AG20443 (cell line): ENCODE measurements at regions not wholly inside any gene's neighbourhood (a gene's known extent, or its start where the extent isn't known, plus 50 kb on each side); places are given as distances from the start of the nearest gene placed in this dataset.
"Not testable (repeated sequence)": the region's sequence is repeated elsewhere in the genome, so short reads cannot be mapped to it uniquely, and the experiment has no call there.

Source experiments
- DNase-seq: peaks from one replicate; pipeline ENCODE4 v3.0.0; 2012; ENCODE audit warnings: low spot score, mixed read lengths

- DNase-seq = no peak
Measured at GRCh38 chr6:10177704-10178103, 237.2 kb downstream of the TFAP2A start.

- DNase-seq = no peak
Measured at GRCh38 chr6:10175362-10175761, 239.5 kb downstream of the TFAP2A start.

GRCh38 chr6:10174761-10175160, 240.1 kb downstream of the TFAP2A start:
- DNase-seq = no peak

- DNase-seq = no peak
Measured at GRCh38 chr6:10174056-10174455, 240.8 kb downstream of the TFAP2A start.

GRCh38 chr6:10171706-10172105, 243.2 kb downstream of the TFAP2A start:
- not testable (repeated sequence) for DNase-seq

GRCh38 chr6:10170816-10171215, 244.1 kb downstream of the TFAP2A start:
- DNase-seq = no peak

- no peak for DNase-seq
Measured at GRCh38 chr6:10166031-10166430, 248.8 kb downstream of the TFAP2A start.

GRCh38 chr6:10163203-10163962, 251.5 kb downstream of the TFAP2A start:
- no peak for DNase-seq

GRCh38 chr6:10156875-10157274, 258.0 kb downstream of the TFAP2A start:
- no peak for DNase-seq

GRCh38 chr6:10154251-10154650, 260.6 kb downstream of the TFAP2A start:
- no peak for DNase-seq

GRCh38 chr6:10151144-10151915, 263.5 kb downstream of the TFAP2A start:
- DNase-seq = no peak

GRCh38 chr6:10149603-10150002, 265.3 kb downstream of the TFAP2A start:
- DNase-seq = no peak

GRCh38 chr6:10146715-10147451, 268.0 kb downstream of the TFAP2A start:
- peak; percentile 70 for DNase-seq

- DNase-seq = no peak
Measured at GRCh38 chr6:10144772-10145171, 270.1 kb downstream of the TFAP2A start.

GRCh38 chr6:10141746-10142443, 273.0 kb downstream of the TFAP2A start:
- no peak for DNase-seq

GRCh38 chr6:10140824-10141223, 274.1 kb downstream of the TFAP2A start:
- DNase-seq = no peak

- no peak for DNase-seq
Measured at GRCh38 chr6:10140136-10140535, 274.7 kb downstream of the TFAP2A start.

- no peak for DNase-seq
Measured at GRCh38 chr6:10138917-10139316, 276.0 kb downstream of the TFAP2A start.

GRCh38 chr6:10136636-10137035, 278.2 kb downstream of the TFAP2A start:
- no peak for DNase-seq

GRCh38 chr6:10134185-10134584, 280.7 kb downstream of the TFAP2A start:
- not testable (repeated sequence) for DNase-seq

GRCh38 chr6:10128721-10129120, 286.2 kb downstream of the TFAP2A start:
- no peak for DNase-seq

- no peak for DNase-seq
Measured at GRCh38 chr6:10122164-10122563, 292.7 kb downstream of the TFAP2A start.
